Posterior cingulate gyrus (tissue), 11 donors: ENCODE measurements at regions not wholly inside any gene's neighbourhood (a gene's known extent, or its start where the extent isn't known, plus 50 kb on each side); places are given as distances from the start of the nearest gene placed in this dataset.
A peak's percentile ranks its signal among the peaks of the same experiment; 100 is the strongest.
"Not testable (repeated sequence)": the region's sequence is repeated elsewhere in the genome, so short reads cannot be mapped to it uniquely, and the experiment has no call there.

Experiments
- DNase-seq, 10 donors: peaks; one replicate each; pipeline versions ENCODE4 v3.0.0 to v3.0.0-alpha.2; 2020 to 2021; ENCODE audit warnings: mixed read lengths in 3 of 10
- intact Hi-C: fragments of 100-400 bp; cut with DNase I; formaldehyde crosslinking; loops from one replicate; pipeline ENCODE4 v1.15.1; 2023

DNA sequence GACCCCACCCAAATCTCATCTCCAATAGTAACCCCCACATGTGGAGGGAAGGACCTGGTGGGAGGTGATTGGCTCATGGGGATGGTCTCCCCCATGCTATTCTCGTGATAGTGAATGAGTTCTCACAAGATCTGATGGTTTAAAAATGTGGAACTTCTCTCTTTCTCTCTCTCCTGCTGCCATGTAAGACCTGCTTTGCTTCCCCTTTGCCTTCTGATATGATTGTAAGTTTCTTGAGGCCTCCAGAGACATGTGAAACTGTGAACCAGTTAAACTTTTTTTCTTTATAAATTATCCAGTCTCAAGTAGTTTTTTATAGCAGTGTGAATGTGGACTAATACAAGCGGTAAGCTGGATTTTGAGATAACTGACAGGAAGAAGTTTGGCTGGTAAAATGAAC is 60.3 kb upstream of the MBNL1 start:
- intact Hi-C loops: no loop called here
- DNase-seq: no peak

DNA sequence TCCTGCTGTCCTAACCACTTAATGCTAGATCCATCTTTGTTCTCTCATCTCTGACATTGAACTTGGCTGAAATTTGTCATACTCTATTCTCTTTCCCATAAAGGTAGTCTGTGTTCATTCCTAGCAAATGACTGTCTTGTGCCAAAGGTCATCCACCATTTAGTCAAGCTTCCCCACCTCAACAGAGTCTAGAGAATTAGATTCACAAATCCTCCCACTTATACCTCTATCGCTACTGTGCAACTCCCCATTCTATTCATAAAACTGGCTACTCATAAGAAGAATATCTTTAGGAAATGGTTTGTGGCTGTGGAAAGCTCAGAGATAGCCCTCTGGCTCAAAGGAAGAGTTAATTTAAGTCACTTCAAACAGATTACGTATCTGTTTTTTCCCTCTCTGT is 59.7 kb upstream of the MBNL1 start:
- no peak for DNase-seq
- intact Hi-C loops: no loop called here

- intact Hi-C loops: no loop called here
- DNase-seq: no peak
These were observed 59.0 kb upstream of the MBNL1 start for GRCh38 chr3:152209776-152210175.

DNA sequence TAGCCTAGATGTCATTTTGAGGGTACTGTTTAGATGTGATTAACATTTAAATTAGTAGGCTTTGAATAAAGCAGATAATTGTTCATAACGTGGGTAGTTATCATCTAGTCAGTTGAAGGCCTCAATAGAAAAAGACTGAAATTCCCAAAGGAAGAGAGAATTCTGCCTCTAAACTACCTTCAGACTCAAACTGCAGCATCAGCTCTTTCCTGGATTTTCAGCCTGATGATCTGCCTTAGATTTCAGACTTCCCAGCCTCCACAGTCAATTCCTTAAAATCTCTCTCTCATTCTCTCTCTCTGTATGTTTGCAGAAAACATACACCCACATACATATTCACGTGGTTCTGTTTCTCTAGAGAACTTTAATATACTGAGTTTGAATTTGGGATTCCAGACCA is 58.0 kb upstream of the MBNL1 start:
- intact Hi-C loops: no loop called here
- DNase-seq: no peak

- no peak for DNase-seq
- intact Hi-C loops: no loop called here
These were observed 57.1 kb upstream of the MBNL1 start for GRCh38 chr3:152211655-152212054.

- DNase-seq: no peak
- intact Hi-C loops: no loop called here
These were observed 55.5 kb upstream of the MBNL1 start for GRCh38 chr3:152213203-152213602.

GRCh38 chr3:152213938-152214337 is 54.8 kb upstream of the MBNL1 start:
- intact Hi-C loops: no loop called here
- DNase-seq: no peak

DNA sequence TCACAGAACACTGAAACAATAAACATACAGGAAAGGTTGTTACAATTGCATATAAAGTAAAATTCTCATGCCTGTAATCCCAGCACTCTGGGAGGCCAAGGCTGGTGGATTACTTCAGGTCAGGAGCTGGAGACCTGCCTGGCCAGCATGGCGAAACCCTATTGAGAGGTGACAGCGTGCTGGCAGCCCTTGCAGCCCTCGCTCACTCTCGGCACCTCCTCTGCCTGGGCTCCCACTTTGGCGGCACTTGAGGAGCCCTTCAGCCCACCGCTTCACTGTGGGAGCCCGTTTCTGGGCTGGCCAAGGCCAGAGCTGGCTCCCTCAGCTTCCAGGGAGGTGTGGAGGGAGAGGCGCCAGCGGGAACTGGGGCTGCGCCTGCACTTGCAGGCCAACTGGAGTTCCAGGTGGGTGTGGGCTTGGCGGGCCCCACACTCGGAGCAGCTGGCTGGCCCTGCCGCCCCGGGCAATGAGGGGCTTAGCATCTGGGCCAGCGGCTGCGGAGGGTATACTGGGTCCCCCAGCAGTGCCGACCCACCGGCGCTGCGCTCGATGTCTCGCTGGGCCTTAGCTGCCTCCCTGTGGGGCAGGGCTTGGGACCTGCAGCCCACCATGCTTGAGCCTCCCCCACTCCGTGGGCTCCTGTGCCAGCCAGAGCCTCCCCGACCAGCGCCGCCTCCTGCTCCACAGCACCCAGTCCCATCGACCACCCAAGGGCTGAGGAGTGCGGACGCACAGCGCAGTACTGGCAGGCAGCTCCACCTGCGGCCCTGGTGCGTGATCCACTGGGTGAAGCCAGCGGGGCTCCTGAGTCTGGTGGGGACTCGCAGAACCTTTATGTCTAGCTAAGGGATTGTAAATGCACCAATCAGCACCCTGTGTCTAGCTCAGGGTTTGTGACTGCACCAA is 51.5 kb upstream of the MBNL1 start:
- intact Hi-C loops: not testable (repeated sequence)
- peak in 3 of 10 donors; percentile 63 to 87 (median 71) for DNase-seq

DNA sequence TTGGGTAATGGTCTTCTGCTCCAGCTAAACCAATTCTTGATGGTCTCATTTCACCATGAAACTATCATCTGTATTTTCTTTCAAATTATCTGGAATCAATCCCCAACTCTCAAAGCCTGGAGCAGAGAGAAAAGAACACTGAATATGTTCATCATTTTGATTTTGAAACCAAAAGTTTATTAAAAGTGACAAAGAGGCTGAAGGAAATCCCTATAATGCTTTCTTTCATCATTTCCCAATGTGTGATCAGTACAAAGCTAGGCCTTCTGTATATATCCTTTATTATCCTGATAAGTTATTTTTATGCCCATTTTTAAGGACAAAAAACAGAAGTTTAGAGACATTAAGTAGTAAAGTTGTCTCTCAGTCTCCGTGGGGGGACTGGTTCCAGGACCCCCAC is 50.1 kb upstream of the MBNL1 start:
- intact Hi-C loops: no loop called here
- no peak for DNase-seq
